AG04449 (cell line): ENCODE measurements at regions not wholly inside any gene's neighbourhood (a gene's known extent, or its start where the extent isn't known, plus 50 kb on each side); places are given as distances from the start of the nearest gene placed in this dataset.
"Not testable (repeated sequence)": the region's sequence is repeated elsewhere in the genome, so short reads cannot be mapped to it uniquely, and the experiment has no call there.

ENCODE experiments used
- CTCF ChIA-PET: fragments of 350-600 bp; formaldehyde crosslinking; extraction: SDS; loops from one replicate; lab custom pipeline; 2021; ENCODE audit warnings: antibody characterized with exemption; lab: Yijun Ruan, JAX
- POLR2A ChIA-PET: fragments of 400-600, 350-600 bp; formaldehyde crosslinking; extraction: SDS; loops from one replicate; lab custom pipeline; 2020; ENCODE audit warnings: antibody characterized with exemption, inconsistent platforms; lab: Yijun Ruan, JAX
- DNase-seq: peaks from one replicate; pipeline ENCODE4 v3.0.0-alpha.2; 2010; ENCODE audit warnings: low read depth, low spot score
- H3K4me3 ChIP-seq: 2 replicates; pipeline ENCODE4 v1.5.1; 2011; ENCODE audit warnings: low read depth, mild to moderate bottlenecking, control low read depth, low read length
- CTCF ChIP-seq: IDR thresholded peaks from one replicate; pipeline ENCODE4 v1.5.1; 2011; ENCODE audit warnings: mild to moderate bottlenecking, moderate library complexity, low read length, control low read depth, inconsistent platforms; ENCODE audit not compliant: insufficient read depth; ENCODE audit errors: missing control alignments

- H3K4me3 ChIP-seq = no peak overlapping the region
- DNase-seq = no peak
- no peak for TF ChIP-seq CTCF
- ChIA-PET POLR2A (no interaction called here), CTCF (no interaction called here)
Observed at GRCh38 chr12:23277831-23278230, 652.9 kb downstream of the ETNK1 start.

DNA sequence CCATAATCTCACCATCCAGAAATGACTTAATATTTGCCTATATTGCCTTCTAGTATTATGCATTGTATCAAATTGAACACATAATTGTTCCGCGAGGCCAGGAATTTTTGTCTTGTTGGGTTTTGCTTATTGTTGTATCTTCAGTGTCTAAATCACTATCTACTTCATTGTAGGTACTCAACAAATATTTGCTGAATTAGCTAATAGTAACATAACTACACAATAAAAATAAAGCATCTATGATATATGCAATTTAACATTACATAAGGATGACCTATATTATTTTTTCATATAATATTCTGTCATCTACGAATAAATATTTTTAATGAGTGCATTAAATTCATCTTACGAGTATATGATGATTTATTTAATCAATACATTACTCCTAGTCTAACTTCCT is 656.3 kb downstream of the ETNK1 start:
- ChIA-PET CTCF (no interaction called here), POLR2A (no interaction called here)
- H3K4me3 ChIP-seq = no peak overlapping the region
- no peak for DNase-seq
- TF ChIP-seq CTCF = no peak

DNA sequence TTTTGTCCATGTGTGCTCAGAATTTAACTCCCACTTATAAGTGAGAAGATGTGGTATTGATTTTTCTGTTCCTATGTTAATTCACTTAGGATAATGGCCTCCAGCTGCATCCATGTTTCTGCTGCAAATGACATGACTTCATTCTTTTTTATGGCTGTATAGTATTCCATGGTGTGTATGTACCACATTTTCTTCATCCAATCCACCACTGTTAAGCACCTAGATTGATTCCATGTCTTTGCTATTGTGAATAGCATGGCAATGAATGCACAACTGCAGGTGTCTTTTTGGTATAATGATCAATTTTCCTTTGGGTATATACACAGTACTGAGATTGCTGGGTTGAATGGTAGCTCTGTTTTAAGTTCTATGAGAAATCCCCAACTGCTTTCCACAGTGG is 657.7 kb downstream of the ETNK1 start:
- CTCF ChIA-PET = no interaction called here
- DNase-seq = no peak
- POLR2A ChIA-PET = no interaction called here

DNA sequence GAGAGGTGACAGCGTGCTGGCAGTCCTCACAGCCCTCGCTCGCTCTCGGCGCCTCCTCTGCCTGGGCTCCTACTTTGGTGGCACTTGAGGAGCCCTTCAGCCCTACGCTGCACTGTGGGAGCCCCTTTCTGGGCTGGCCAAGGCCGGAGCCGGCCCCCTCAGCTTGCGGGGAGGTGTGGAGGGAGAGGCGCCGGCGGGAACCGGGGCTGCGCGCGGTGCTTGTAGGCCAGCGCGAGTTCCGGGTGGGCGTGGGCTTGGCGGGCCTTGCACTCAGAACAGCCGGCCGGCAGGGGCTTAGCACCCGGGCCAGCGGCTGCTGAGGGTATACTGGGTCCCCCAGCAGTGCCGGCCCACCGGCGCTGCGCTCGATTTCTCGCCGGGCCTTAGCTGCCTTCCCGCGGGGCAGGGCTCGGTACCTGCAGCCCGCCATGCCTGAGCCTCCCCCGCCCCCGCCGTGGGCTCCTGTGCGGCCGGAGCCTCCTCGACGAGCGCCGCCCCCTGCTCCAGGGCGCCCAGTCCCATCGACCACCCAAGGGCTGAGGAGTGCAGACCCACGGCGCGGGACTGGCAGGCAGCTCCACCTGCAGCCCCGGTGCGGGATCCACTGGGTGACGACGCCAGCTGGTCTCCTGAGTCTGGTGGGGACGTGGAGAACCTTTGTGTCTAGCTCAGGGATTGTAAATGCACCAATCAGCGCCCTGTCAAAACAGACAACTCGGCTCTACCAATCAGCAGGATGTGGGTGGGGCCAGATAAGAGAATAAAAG is 661.0 kb downstream of the ETNK1 start:
- H3K4me3 ChIP-seq, POLR2A ChIA-PET, DNase-seq, CTCF ChIA-PET: not testable (repeated sequence)

More for the DNA sequence above, 657.7 kb downstream of the ETNK1 start:
- TF ChIP-seq CTCF = no peak
- no peak overlapping the region for H3K4me3 ChIP-seq

DNA sequence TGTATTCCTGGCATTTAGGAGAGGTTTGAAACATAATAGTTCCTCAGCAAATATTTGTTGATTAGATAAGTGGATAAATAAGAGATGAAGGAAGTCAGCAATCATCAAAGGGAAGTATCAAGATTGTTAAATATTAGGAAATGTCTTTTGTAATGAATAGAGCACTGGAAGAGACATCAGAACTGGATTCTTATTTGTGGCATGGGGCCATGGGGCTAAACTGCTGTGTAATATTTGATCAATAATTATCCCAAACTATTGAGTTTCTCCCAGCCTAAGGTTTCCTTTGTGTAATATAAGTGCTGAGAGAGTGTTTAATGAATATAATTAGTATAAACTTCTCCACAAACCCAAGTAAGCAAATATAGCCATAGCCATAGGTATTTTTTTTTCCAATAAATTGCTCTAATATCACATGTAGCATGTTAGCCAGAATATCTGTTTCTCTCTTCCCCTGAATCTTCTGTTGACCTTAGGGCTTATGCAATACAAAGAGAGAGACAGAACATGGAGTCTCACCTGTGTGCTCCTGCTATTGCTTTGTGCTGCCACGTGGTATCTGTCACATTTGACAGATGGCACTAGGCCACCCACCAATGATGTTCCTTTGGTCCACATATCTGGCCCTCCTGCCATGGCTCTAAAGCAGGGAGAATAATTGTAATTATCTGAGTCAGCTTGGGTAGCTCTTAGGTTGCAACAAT is 658.7 kb downstream of the SOX5 start:
- H3K4me3 ChIP-seq = no peak overlapping the region
- POLR2A ChIA-PET = no interaction called here
- no peak for TF ChIP-seq CTCF
- no peak for DNase-seq
- CTCF ChIA-PET = no interaction called here

DNA sequence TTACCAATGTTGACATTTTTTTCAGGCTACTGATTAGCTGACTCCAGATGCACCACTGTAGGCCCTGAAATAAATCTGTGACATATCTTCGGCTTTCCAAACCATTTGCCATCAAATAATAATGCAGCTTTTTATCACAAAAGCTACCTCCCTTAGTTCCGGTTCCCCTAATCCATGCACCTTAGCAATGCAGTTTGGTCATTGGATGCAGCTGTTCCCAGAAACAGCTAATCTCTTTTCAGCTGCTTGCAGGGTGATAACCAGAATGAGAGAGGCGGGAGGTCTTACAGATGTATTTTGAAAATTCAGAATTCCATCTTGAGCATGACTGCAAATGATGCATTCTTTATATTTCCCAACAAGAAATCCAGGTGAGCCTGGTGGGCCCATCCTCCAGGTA is 646.2 kb downstream of the SOX5 start:
- ChIA-PET CTCF (no interaction called here), POLR2A (no interaction called here)
- no peak for DNase-seq

More for the DNA sequence above, 646.2 kb downstream of the SOX5 start:
- no peak overlapping the region for H3K4me3 ChIP-seq
- no peak for TF ChIP-seq CTCF
